Renal cortex interstitium (tissue), 11 donors: ENCODE measurements at regions not wholly inside any gene's neighbourhood (a gene's known extent, or its start where the extent isn't known, plus 50 kb on each side); places are given as distances from the start of the nearest gene placed in this dataset.
"Not testable (repeated sequence)": the region's sequence is repeated elsewhere in the genome, so short reads cannot be mapped to it uniquely, and the experiment has no call there.

ENCODE experiments used
- DNase-seq, 11 donors: peaks; one replicate each; pipeline ENCODE4 v3.0.0-alpha.2; 2013; ENCODE audit warnings: low read depth in 9 of 11, low spot score in 4 of 11; ENCODE audit errors: extremely low read depth in 1 of 11

DNA sequence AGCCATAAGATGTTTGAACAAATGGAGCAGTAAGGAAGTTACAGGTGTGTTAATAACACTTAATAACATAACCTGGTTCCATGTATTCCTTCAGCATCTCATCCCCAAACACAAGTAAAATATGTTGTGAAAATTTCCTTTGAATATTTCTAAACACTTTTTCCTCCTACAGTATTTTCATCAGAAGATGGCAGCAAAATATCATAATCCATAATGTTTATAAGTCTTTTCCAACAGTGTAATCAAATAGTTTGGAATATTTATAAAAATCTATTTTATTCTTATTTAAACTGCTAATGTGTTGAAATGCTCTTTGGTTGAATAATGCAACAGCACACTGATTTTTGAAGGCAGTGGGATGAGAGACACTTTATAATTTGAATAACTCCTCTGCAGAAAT is 1020.5 kb downstream of the OTOL1 start:
- DNase-seq = no peak

DNA sequence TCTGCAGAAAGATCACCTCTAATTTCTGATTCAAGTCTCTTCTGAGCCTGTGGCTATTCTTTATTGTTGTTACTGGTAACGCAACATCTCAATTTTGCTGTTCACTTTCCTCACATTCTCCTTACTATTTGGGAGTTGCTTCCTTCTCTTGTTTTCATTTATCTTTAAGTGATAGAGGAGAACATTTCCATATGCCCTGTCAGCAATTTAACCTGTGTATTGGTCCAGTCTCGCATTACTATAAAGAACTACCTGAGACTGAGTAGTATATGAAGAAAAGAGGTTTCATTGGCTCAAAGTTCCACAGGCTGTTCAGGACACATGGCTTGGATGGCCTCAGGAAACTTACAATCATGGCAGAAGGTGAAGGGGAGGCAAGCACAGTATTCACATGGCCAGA is 1025.1 kb downstream of the OTOL1 start:
- DNase-seq = no peak

DNA sequence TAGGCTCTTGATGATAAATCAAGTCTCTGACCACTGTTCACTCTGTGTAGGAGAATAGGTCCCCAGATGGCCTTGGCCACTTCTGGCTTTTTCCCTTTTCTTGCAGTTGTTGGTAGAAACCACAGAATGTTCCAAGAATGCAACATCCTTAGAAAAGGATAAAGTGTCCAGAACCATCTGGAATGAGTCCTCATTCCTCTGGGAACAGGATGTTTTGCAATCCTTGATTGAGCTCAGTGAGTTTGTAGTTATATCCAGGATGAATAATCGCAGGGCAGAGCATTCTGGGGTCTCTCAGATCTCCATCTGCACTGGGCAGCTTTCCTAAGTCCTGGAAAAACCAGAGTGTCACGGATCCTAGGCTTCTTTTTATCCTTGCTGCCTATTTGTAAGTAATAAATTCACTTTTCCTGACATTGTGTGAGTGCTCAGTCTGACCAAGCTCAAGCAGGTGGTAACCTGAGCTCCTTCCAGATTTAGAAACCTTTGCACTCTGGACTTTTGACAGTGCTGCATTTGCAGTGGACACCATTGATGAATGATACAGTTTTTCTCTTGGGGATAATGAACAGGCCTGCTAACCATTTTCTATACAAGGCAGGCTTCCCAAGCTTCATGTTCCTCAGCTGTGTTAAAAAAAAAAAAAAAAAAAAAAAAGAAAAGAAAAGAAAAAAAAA is 1028.6 kb downstream of the OTOL1 start:
- peak in 5 of 11 donors; percentile 2 to 21 (median 5) for DNase-seq

DNA sequence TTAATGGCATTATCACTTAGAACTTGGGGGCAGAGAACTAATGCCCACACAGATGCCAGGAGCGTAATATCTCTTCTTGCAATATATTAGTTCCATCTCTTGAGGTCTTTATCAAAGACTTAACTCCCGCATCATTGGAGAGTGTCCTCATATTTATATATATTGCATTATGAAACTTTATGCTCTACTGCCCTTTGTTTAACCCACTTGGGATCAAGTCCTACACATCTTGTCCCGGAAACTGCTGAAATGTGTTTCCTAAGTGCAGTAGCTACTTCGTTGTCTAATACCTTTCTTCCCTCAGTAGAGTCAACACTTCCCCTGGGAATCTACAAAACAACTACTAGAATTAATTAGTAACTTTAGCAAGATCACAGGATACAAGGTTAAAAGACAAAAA is 1029.2 kb downstream of the OTOL1 start:
- no peak for DNase-seq

DNA sequence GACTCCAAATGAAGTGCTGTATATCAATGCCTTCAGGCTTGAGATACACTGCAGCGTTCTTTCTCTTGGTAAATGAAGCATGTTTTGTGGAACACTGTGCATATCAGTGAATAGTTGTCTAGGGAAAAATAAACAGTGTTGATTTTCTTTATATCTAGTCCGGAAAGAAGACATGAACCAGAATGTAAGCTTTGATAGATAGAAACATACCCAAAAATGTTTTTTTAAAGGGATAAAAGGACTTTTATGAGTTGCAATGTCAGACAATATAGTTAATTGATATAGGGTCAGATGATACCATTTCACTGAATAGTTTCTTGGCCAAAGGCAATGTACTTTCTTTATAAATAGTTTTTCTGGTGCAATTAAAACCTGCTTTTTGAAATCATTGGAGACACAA is 1037.8 kb downstream of the OTOL1 start:
- DNase-seq = no peak

DNA sequence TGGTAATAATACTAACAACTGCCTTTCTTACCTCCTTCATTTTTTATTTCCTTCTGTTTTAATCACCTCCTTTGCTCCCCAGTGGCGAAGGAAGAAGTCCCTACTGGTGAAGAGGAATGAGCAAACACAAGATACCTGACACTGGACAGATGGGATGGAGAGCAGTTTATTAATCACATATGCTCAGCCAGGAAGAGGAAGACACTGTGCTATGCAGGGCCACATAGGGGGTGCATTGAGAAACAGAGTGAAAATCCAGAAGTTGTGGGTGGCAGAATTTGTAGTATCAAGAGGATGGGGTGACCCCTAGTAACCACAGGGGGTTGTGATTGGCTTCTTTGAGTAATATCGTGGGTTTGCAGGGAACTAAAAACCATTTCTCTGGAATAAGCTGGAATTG is 1041.9 kb downstream of the OTOL1 start:
- no peak for DNase-seq

DNA sequence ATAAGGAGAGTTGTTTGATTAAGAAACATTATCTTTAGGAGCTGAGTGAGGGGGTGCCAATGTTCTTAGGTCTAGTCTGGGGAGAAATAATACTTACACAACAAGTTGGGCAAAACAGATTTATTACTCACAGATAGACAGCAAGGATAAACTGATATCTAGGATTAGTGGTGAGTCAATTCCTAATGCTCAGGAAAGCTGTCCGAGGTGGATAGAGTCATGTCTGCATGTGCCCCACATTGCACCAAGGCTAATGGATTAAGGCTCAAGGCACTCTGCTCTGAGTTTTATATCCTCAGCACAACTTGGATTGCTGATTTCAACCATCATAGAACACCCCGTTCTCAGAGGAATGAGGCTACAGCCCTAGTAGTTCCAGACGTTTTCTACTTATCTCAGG is 1042.3 kb downstream of the OTOL1 start:
- no peak for DNase-seq

DNA sequence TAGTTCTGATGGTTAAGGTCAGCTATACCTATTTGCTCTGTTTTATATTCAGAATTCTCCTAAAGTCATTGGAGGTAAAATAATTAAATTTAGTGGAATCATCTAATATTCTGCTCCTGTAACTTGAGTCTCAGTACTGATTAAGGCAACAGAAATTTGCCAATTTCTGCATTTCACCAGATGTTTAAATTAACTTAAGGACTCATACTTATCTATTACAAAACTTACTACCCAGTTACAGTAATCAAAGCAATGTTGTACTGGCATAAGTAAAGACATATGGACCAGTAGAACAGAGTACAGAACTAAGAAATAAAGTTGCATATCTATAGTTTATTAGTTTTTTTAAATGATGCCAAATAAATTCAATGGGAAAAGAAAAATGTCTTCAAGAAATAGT is 1043.8 kb downstream of the OTOL1 start:
- no peak for DNase-seq

DNA sequence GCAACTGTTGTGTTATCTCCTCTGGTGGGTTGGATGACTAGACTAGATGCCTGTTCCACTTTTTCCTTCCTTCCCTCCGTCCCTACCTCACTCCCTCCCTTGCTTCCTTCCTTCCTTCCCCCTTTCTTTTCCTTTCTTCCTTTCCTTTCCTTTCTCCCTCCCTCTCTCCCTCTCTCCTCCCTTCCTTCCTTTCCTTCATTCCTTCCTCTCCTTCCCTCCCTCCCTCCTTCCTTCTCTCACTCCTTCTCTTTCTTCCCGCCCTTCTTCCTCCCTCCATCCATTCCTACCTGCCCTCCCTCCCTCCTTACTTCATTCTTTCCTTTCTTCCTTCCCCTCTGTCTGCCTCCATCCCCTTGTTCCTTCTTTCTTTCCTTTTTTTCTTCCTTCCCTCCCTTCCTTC is 1045.3 kb downstream of the OTOL1 start:
- no peak for DNase-seq

DNA sequence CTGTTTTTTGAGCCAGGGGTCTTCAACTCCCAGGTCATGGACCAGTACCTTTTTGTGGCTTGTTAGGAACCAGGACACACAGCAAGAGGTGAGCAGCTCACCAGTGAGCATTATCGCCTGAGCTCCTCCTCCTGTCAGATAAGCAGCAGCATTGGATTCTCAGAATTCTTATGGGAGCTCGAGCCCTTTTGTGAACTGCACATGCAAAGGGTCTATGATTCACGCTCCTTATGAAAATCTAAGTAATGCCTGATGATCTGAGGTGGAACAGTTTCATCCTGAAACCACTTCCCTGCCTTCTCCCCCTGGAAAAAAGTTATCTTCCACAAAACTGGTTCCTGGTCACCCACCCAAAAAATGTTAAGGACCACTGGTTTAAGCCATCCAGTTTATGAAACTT is 1047.6 kb downstream of the OTOL1 start:
- DNase-seq = no peak

DNA sequence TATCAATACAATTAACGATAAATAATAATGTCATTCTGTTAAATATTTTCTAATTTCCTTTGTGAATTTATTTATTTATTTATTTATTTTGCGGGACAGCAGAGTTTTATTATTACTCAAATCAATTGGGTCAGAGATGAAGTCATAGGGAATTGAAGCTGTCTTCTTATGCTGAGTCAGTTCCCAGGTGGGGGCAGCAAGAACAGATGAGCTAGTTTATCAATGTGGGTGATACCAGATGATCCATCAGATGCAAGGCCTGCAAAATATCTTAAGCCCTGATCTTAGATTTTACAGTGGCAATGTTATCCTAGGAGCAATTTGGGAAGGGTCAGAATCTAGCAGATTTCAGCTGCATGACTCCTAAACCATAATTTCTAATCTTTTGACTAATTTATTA is 1050.3 kb downstream of the OTOL1 start:
- no peak for DNase-seq

DNA sequence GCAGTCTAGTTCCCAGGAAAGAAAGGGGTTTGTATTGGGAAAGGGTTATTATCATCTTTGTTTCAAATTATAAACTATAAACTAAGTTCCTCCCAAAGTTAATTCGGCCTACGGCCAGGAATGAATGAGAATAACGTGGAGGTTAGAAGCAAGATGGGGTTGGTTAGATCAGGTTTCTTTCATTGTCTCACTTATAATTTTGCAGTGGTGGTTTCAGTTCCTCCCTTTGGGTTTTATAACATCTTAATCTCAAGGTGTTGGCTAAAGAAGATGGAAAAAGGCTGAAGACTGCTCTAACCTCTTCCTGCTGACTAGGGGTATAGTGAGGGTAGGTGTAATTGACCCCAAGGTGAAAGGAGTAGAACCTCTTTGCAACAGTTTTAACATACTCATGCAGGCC is 1050.7 kb downstream of the OTOL1 start:
- DNase-seq = no peak

DNA sequence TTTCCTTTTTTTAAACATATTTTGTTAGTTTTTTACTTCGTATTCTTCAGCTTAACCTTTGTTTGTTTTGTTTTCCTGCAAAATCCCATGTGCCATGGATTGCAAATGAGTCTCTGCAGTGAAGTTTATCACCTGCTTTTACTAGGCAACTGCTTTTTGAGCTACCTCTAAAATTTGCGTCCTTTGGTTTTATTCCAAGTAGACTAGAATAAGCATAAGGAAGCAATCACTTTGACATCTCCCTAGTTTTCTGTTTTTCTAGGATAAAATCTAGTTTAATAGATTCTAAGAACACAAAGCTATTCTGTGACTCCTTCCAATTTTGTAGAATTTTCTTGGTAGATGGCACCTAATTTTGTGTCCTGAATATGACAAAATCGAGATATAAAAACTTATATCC is 1059.2 kb downstream of the OTOL1 start:
- peak in 10 of 11 donors; percentile 2 to 32 (median 8) for DNase-seq

DNA sequence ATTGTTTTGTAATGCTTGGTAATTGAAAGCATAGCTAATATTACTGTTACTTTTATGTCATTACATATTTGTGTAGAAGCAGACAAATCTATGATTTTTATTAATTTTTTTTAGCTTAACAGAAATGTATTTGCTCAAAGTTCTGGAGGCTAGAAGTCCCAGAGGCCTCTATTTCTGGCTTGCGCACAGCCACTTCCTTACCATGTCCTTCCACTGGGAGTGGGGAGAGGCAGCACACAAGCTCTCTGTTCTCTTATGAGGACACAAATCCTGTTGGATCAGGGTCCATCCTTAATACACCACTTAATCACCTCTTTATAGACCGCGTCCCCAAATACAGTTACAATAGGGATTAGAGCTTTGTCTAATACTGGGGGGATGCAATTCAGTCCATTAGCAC is 1061.4 kb downstream of the OTOL1 start:
- DNase-seq = no peak

DNA sequence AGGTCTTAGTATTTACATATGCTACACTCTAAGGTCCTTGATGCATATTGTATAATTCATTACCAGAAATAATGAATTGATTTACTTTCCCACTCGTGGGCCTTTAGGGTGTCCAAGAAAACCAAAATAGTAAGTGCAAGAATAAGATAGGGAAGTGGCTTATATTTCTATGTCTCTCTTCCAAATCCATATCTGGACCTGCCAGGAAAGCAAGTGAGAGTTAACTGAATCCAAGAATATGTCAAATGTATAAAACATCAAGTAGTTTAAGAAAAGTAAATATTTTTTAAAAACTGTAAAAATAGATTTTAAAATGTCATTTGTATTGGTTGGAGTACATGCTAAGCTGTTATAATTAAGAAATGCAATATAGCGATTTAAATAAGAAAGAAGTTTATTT is 1072.1 kb downstream of the OTOL1 start:
- DNase-seq = no peak

DNA sequence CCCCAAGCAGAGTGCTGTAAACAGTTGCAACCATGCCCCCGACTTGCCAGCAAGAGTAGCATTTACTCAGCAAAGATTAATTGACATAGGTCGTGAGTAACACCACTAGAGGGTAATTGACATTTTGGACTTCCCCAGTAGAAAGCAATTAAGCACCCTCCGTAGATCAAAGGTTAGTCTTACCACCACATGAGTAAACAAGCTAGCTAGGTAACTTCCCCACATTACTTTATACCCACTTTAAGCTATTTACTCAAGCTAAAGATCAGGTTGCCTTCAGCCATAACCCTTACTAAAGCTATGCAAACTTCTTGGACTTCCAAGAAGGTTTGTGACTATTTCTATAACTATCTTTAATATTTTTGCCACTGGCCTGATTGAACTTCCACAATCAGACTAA is 1072.7 kb downstream of the OTOL1 start:
- no peak for DNase-seq

DNA sequence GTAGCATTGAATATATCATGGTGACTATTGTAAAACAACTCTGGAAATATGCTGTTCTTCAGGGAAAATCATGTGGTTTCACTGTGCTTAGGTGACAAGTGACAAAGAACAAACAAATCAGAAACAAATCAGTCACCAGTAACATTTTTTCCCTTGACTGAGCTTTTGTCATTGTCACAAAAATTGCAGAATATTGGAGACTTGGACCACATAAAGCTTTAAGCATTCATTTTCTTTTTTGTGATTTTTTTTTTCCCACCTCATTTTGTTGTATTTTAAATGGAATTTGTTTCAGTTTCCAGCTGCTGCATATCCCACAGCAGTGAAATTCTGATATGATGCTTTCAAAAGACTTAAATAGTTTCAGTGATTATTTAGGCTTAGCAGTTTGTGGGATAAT is 1088.4 kb downstream of the OTOL1 start:
- DNase-seq = no peak

DNA sequence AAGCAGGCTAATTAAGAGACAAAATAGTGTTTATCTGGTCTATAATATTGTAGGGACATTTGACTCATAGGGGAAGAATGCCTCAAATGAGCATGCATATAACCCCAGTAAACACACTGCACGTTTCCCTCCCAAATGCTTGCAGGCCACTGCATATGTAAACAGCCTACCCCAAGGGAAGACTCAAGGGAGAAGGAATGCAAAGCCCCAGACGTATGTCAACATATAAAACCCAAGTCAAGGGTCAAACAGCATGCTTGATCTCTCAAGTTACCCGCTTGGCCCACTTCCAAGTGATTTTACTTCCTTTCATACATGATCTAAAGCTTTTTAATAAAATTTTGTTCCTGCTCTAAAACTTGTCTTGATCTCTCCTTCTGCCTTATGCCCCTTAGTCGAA is 1090.0 kb downstream of the OTOL1 start:
- DNase-seq = no peak

DNA sequence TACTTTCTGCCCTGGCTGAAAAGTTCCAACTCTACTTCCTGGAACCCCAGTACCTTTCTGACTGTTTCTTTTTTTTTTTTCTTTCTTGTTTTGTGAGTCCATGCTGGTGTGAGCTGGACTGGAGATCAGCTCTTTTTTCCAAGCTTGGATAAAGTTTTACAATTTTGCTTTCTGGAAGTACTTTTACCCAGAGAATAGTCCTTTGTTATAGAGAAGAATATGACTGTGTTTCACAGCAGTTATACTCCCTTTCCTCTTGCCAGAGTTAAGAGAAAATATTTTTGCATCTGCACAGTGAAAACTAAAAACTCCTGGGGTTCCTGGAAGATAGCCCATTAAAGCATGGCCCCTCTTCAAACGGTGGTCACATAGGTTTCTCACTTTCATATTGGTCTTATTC is 1100.6 kb downstream of the OTOL1 start:
- DNase-seq = no peak

DNA sequence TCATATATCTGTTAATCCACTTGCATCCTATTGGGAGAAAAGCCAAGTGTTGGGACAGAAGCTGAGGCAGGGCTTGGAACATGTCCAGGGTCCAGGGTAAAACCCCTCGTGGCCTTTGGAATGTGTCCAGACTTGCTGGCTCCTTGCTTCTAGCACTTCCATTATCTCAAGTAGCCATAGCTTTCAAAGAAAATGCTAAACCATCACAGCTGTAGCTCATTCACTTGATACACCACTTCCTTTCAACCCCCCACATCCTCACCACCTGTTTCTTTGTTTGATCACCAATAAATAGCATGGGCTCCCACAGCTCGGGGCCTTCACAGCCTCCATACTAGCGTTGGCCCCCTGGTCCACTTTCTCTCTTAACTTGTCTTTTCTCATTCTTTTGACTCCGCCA is 1101.9 kb downstream of the OTOL1 start:
- peak in 1 of 11 donors; percentile 5 for DNase-seq

DNA sequence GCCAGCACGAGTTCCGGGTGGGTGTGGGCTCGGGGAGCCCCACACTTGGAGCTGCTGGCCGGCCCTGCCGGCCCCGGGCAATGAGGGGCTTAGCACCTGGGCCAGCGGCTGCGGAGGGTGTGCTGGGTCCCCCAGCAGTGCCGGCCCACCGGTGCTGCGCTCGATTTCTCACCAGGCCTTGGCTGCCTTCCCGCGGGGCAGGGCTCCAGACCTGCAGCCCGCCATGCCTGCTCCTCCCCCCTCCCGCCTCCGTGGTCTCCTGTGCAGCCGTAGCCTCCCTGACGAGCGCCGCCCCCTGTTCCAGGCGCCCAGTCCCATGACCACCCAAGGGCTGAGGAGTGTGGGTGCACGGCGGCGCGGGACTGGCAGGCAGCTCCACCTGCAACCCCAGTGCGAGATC is 1103.1 kb downstream of the OTOL1 start:
- not testable (repeated sequence) for DNase-seq
